ENCODE measurements at regions not wholly inside any gene's neighbourhood (a gene's known extent, or its start where the extent isn't known, plus 50 kb on each side); places are given as distances from the start of the nearest gene placed in this dataset.

DNA sequence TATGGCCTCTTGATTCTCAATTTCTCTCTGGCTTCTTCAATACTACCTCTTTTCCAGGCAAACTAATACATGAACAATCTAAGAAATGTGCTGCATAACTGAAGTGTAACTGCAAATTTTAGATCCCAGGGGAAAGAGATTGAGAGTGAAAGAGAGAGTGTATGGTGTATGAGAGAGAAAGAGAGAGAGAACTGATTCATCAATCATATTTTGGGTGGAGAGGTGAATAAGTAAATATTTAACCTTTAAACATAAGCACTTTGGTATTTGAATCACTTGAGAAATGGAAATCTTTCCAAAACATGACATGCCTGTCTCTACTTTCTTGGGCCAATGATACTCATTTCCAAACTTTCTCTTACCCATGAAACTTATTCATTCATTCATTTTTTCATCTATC is 147.2 kb upstream of the DIPK2B start (continued):
- TF ChIP-seq, protein P1, sequence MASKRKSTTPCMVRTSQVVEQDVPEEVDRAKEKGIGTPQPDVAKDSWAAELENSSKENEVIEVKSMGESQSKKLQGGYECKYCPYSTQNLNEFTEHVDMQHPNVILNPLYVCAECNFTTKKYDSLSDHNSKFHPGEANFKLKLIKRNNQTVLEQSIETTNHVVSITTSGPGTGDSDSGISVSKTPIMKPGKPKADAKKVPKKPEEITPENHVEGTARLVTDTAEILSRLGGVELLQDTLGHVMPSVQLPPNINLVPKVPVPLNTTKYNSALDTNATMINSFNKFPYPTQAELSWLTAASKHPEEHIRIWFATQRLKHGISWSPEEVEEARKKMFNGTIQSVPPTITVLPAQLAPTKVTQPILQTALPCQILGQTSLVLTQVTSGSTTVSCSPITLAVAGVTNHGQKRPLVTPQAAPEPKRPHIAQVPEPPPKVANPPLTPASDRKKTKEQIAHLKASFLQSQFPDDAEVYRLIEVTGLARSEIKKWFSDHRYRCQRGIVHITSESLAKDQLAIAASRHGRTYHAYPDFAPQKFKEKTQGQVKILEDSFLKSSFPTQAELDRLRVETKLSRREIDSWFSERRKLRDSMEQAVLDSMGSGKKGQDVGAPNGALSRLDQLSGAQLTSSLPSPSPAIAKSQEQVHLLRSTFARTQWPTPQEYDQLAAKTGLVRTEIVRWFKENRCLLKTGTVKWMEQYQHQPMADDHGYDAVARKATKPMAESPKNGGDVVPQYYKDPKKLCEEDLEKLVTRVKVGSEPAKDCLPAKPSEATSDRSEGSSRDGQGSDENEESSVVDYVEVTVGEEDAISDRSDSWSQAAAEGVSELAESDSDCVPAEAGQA (IDR thresholded peaks at IDR 0.05; ENCODE audit: low read depth), result no peak
- TF ChIP-seq, protein P1 (CRISPR knock-in tag; IDR thresholded peaks at IDR 0.05; ENCODE audit: borderline replicate concordance), result no peak
- TF ChIP-seq ZNF776 (CRISPR knock-in tag; IDR thresholded peaks at IDR 0.05) (no peak), SIX1 (CRISPR knock-in tag; IDR thresholded peaks at IDR 0.05; ENCODE audit: borderline replicate concordance) (no peak), AKNA (CRISPR knock-in tag; IDR thresholded peaks at IDR 0.05; ENCODE audit: borderline replicate concordance) (no peak), MAZ (IDR thresholded peaks at IDR 0.05; ENCODE audit: borderline replicate concordance, low read depth, low read length) (no peak), MAZ (CRISPR knock-in tag; IDR thresholded peaks at IDR 0.05; ENCODE audit: low read depth) (no peak), ZNF432 (CRISPR knock-in tag; IDR thresholded peaks at IDR 0.05; ENCODE audit: borderline replicate concordance) (no peak)
- TF ChIP-seq, protein P2, sequence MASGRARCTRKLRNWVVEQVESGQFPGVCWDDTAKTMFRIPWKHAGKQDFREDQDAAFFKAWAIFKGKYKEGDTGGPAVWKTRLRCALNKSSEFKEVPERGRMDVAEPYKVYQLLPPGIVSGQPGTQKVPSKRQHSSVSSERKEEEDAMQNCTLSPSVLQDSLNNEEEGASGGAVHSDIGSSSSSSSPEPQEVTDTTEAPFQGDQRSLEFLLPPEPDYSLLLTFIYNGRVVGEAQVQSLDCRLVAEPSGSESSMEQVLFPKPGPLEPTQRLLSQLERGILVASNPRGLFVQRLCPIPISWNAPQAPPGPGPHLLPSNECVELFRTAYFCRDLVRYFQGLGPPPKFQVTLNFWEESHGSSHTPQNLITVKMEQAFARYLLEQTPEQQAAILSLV (CRISPR knock-in tag; IDR thresholded peaks at IDR 0.05; ENCODE audit: borderline replicate concordance), result no peak
- TF ChIP-seq, protein P3, sequence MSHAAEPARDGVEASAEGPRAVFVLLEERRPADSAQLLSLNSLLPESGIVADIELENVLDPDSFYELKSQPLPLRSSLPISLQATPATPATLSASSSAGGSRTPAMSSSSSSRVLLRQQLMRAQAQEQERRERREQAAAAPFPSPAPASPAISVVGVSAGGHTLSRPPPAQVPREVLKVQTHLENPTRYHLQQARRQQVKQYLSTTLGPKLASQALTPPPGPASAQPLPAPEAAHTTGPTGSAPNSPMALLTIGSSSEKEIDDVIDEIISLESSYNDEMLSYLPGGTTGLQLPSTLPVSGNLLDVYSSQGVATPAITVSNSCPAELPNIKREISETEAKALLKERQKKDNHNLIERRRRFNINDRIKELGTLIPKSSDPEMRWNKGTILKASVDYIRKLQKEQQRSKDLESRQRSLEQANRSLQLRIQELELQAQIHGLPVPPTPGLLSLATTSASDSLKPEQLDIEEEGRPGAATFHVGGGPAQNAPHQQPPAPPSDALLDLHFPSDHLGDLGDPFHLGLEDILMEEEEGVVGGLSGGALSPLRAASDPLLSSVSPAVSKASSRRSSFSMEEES (CRISPR knock-in tag; IDR thresholded peaks at IDR 0.05), result no peak
